Transverse colon (tissue), 4 donors: ENCODE measurements at regions not wholly inside any gene's neighbourhood (a gene's known extent, or its start where the extent isn't known, plus 50 kb on each side); places are given as distances from the start of the nearest gene placed in this dataset.

Experiments
- DNase-seq: peaks from one replicate; pipeline ENCODE4 v3.0.0-alpha.2; 2019
- H3K27ac ChIP-seq, 4 donors: fragments of 200-600 bp; sonication (generic); 2 replicates each; pipeline ENCODE4 v1.5.1; 2016 to 2018; ENCODE audit warnings: inconsistent platforms in 4 of 4
- H3K27me3 ChIP-seq: fragments of 200-600 bp; sonication (generic); 2 replicates; pipeline ENCODE4 v1.5.1; 2017; ENCODE audit warnings: inconsistent platforms
- H3K36me3 ChIP-seq, 4 donors: fragments of 200-600 bp; sonication (generic); 2 replicates each; pipeline ENCODE4 v1.5.1; 2017 to 2019; ENCODE audit warnings: inconsistent platforms in 4 of 4
- H3K4me1 ChIP-seq, 4 donors: fragments of 200-600 bp; sonication (generic); 2 replicates each; pipeline ENCODE4 v1.5.1; 2017 to 2020; ENCODE audit warnings: inconsistent platforms in 4 of 4
- H3K4me3 ChIP-seq, 4 donors: fragments of 200-600 bp; sonication (generic); 1 replicate in 1 of 4; 2 replicates in 3 of 4; pipeline versions ENCODE4 v1.5.1 to v1.6.1; 2017 to 2019; ENCODE audit warnings: inconsistent platforms in 4 of 4
- H3K9me3 ChIP-seq, 2 donors: fragments of 200-600 bp; sonication (generic); 2 replicates each; pipeline ENCODE4 v1.5.1; 2017 to 2019; ENCODE audit warnings: inconsistent platforms in 2 of 2
- EP300 ChIP-seq: sonication (generic); formaldehyde crosslinking; IDR thresholded peaks from one replicate; pipeline ENCODE4 v1.6.1; 2017; ENCODE audit warnings: antibody characterized with exemption, low read depth
- POLR2A ChIP-seq: fragments of 450-650 bp; IDR thresholded peaks from one replicate; pipeline ENCODE4 v1.6.1; 2016; ENCODE audit warnings: antibody characterized with exemption, mild to moderate bottlenecking, moderate library complexity
- POLR2AphosphoS5 ChIP-seq, 3 donors: sonication (generic); formaldehyde crosslinking; IDR thresholded peaks; one replicate each; pipeline ENCODE4 v1.6.1; 2016; ENCODE audit warnings: antibody characterized with exemption in 3 of 3
- WGBS, 2 donors: methylation state at CpG; one replicate each; pipeline ENCODE4 v1.1.5; 2018; ENCODE audit warnings: low coverage in 1 of 2; 5-methylcytosine and 5-hydroxymethylcytosine counted together
- in situ Hi-C, 4 donors: fragments of 200-750 bp; cut with MboI; loops; one replicate each; pipeline versions ENCODE4 v1.15.0 to v1.15.1; 2017; ENCODE audit warnings: low sequenced_read_pairs in 3 of 4, low pct_ligation_motif_present in 1 of 4, low pct_unique_long_range_greater_than_20kb in 1 of 4
- intact Hi-C: fragments of 100-400 bp; cut with DNase I; formaldehyde crosslinking; loops from one replicate; pipeline ENCODE4 v1.15.1; 2023; ENCODE audit warnings: low total_unique reads
- TF ChIP-seq, protein P1 (sequence below), 5 experiments: fragments of 200-600 bp in 3 of 5; fragments of 450-650 bp in 2 of 5; sonication (generic) in 3 of 5; IDR thresholded peaks; 1 replicate in 2 of 5; 2 replicates in 3 of 5; pipeline ENCODE4 v1.5.1; 2016 to 2017; ENCODE audit warnings: antibody characterized with exemption in 5 of 5, inconsistent platforms in 3 of 5, mild to moderate bottlenecking in 2 of 5, moderate library complexity in 1 of 5

DNA sequence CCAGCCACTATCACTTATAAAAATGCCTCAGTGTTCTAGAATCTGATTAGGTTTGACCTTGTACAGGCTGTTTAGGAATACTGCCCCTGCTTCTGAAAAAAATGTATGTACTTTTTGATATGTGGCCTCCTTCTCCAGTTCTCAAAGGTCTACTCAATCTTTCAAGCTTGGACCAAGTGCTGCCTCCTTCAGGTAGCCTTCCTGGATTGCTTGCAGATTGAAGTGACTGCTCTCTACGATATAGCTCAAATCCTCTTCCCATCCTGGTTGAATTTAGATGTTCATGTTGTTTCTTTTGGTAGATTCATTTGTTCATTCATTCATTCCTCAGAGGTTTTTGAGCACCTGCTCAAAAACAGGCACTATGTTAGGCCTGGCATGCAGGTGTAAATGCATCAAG, 77.2 kb upstream of the NPTX2 start:
- 72 to 80% methylated on average over 1 of the region's 1 CpG for WGBS, 2 donors
- H3K36me3 ChIP-seq: no peaks in the 10 kb centered on the region
- peaks cover 3% of the 10 kb centered on the region for H3K27me3 ChIP-seq
- intact Hi-C loops: no loop called here
- H3K27ac ChIP-seq: no peak overlapping the region
- H3K9me3 ChIP-seq: no peaks in the 10 kb centered on the region
- TF ChIP-seq EP300 (no peak), POLR2AphosphoS5 (IDR thresholded peaks at IDR 0.05) (no peak), POLR2A (no peak)
- TF ChIP-seq, protein P1, sequence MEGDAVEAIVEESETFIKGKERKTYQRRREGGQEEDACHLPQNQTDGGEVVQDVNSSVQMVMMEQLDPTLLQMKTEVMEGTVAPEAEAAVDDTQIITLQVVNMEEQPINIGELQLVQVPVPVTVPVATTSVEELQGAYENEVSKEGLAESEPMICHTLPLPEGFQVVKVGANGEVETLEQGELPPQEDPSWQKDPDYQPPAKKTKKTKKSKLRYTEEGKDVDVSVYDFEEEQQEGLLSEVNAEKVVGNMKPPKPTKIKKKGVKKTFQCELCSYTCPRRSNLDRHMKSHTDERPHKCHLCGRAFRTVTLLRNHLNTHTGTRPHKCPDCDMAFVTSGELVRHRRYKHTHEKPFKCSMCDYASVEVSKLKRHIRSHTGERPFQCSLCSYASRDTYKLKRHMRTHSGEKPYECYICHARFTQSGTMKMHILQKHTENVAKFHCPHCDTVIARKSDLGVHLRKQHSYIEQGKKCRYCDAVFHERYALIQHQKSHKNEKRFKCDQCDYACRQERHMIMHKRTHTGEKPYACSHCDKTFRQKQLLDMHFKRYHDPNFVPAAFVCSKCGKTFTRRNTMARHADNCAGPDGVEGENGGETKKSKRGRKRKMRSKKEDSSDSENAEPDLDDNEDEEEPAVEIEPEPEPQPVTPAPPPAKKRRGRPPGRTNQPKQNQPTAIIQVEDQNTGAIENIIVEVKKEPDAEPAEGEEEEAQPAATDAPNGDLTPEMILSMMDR (IDR thresholded peaks at IDR 0.05): no peak
- in situ Hi-C loops: no loop called here
- H3K4me3 ChIP-seq: no peak overlapping the region
- H3K4me1 ChIP-seq: no peaks in the 10 kb centered on the region
- no peak for DNase-seq

DNA sequence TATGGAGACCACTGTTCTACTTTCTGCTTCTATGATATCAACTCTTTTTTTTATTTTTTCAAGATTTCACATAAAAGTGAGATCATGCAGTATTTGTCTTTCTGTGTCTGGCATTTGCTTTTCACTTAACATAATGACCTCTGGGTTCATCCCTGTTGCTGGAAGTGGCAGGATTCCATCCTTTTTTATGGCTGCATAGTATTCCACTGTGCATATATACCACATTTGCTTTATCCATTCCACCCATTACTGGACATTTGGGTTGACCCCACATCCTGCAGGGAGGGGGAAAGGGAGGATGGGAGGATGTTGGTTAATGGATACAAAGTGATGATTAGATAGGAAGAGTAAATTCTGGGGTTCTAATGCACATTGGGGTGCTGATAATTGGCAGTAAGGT, 80.3 kb upstream of the NPTX2 start:
- in situ Hi-C loops: no loop called here
- Histone ChIP-seq H3K4me3 (no peak overlapping the region), H3K36me3 (no peaks in the 10 kb centered on the region), H3K9me3 (no peaks in the 10 kb centered on the region), H3K27ac (no peak overlapping the region), H3K4me1 (no peaks in the 10 kb centered on the region), H3K27me3 (peaks cover 3% of the 10 kb centered on the region)
- intact Hi-C loops: no loop called here
- DNase-seq: no peak
- TF ChIP-seq, protein P1 (IDR thresholded peaks at IDR 0.05): no peak
- TF ChIP-seq POLR2AphosphoS5 (IDR thresholded peaks at IDR 0.05): no peak
- no peak for TF ChIP-seq EP300
- no peak for TF ChIP-seq POLR2A

DNA sequence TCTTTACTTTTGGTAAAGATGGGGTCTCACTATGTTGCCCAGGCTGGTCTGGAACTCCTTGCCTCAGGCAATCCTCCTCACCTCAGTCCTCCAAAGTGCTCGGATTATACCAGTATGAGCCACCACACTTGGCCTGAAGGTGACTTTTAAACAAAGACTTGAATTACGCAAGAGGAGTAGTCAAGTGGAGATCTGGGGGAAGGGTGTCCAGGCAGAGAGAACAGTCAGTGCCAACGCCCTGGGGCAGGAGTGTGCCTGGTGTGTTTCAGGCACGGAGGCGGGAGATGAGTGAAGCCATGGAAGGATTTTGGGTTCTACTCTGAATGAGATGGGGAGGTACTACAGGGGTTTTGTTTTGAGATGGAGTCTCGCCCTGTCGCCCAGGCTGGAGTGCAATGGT, 82.6 kb upstream of the NPTX2 start:
- TF ChIP-seq, protein P1 (IDR thresholded peaks at IDR 0.05): no peak
- no peak for TF ChIP-seq EP300
- H3K4me3 ChIP-seq: no peak overlapping the region
- intact Hi-C loops: no loop called here
- H3K36me3 ChIP-seq: no peaks in the 10 kb centered on the region
- H3K27me3 ChIP-seq: peaks cover 3% of the 10 kb centered on the region
- DNase-seq: no peak
- 71% methylated on average over 7 of the region's 7 CpGs; no CpG with 5 or more reads in 1 of the 2 donors for WGBS, 2 donors
- H3K9me3 ChIP-seq: no peaks in the 10 kb centered on the region
- H3K4me1 ChIP-seq: no peaks in the 10 kb centered on the region
- H3K27ac ChIP-seq: no peak overlapping the region
- in situ Hi-C loops: no loop called here

DNA sequence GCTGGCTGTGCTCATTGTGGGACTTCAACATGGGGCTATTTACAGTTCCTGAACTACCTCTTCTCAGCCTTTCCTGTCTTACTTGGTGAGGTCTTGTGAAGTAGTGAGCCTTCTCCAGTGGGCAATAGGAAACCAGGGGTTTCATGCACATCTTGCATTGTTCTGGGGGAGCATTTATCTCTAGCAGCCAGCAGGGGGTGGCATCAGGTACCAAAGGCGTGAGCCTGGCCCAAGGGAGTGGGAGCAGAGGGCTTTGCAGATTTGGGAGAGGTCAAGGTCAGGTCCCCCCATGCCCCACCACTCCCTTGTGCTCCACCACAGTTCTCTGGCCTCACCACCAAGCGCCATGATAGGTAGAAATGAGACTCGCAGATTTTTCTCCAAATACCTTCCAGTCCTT, 85.4 kb upstream of the NPTX2 start:
- H3K27ac ChIP-seq: no peak overlapping the region
- TF ChIP-seq POLR2AphosphoS5 (IDR thresholded peaks at IDR 0.05): no peak
- no peak for TF ChIP-seq EP300
- TF ChIP-seq, protein P1 (IDR thresholded peaks at IDR 0.05): no peak
- TF ChIP-seq POLR2A: no peak
- WGBS, 2 donors: 50 to 77% methylated on average over 1 to 3 of the region's 3 CpGs
- H3K9me3 ChIP-seq: no peaks in the 10 kb centered on the region
- no peak overlapping the region for H3K4me3 ChIP-seq
- H3K4me1 ChIP-seq: no peaks in the 10 kb centered on the region
- no peaks in the 10 kb centered on the region for H3K36me3 ChIP-seq
- peaks cover 3% of the 10 kb centered on the region for H3K27me3 ChIP-seq
- intact Hi-C loops (no loop called here), in situ Hi-C loops (no loop called here)
- DNase-seq: no peak
